AG20443 (cell line): ENCODE measurements at regions not wholly inside any gene's neighbourhood (a gene's known extent, or its start where the extent isn't known, plus 50 kb on each side); places are given as distances from the start of the nearest gene placed in this dataset.

ENCODE experiments used
- DNase-seq: peaks from one replicate; pipeline ENCODE4 v3.0.0; 2012; ENCODE audit warnings: low spot score, mixed read lengths

DNA sequence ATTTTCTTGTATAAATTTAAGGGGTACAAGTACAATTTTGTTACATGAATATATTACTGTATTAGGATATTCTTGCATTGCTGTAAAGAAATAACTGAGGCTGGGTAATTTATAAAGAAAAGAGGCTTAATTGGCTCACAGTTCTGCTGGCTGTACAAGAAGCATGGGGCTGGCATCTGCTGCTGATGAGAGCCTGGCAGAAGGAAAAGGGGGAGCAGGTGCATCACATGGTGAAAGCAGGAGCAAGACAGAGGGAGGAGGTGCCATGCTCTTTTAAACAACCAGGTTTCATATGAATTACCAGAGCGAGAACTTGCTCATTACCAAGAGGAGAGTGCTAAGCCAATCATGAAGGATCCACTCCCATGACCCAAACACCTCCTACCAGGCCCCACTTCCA lies 399.5 kb upstream of the RAB6C start:
- no peak for DNase-seq

DNA sequence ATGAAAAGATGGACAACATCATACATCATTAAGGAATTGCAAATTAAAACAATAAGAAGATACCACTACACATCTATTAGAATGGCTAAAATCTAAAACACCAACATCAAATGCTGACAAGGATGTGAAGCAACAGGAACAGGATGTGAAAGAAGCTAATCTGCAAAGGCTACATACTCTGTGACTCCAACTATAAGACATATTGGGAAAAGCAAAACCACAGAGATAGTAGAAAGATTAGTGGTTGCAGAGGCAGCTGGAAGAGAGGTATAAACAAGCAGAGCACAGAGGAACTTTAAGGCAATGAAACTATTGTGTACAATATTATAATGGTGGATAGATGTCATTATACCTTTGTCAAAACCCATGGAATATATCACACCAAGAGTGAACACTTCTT lies 393.7 kb upstream of the RAB6C start:
- DNase-seq: no peak

DNA sequence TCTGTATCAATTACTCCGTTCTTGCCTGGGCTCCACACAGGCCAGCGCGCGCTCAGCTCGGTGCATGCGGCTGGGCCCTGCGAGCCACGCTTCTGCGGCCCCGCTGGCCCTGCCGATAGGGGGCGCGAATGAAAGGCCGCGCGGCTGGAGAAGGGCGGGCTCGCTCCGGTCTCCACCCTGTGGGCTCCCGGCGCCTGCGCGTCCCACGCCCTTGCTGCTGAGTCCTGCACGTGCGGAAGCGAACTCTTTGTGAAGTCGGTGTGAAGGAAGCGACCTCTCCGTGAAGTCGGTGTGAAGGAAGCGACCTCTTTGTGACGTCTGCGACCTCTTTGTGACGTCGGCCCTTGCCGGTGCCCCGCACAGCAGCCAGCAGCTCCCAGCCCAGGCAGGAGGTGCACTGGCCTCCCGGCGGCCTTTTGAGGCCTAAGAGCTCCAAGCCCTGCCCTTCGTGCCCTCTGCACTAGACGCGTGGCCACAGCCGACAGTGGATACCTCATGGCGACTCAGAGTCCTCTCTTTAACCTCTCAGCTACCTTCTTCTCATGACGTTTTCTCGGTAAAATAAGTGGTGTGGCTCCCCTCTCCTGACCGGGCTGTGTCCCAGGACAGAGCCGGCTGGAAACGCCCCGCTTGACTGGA lies 391.9 kb upstream of the RAB6C start:
- DNase-seq: no peak

DNA sequence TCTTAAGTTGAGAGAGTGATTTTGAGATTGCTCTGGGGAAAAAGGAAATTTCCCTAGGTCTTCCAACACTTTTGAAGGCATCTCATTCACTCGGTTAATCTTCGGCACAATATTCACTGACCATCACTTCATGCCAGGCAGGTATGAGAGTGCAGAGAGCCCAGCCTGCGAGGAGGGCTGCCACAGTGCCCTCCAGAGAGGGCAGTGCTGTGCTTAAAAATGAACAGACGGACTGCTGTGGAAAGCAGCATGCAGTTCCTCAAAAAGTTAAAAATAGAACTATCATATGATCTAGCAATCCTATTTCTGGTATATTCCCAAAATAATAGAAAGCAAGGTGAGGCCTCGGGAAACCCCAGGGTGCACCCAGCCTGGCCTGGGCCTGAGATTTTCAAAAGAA lies 374.9 kb upstream of the RAB6C start:
- no peak for DNase-seq

DNA sequence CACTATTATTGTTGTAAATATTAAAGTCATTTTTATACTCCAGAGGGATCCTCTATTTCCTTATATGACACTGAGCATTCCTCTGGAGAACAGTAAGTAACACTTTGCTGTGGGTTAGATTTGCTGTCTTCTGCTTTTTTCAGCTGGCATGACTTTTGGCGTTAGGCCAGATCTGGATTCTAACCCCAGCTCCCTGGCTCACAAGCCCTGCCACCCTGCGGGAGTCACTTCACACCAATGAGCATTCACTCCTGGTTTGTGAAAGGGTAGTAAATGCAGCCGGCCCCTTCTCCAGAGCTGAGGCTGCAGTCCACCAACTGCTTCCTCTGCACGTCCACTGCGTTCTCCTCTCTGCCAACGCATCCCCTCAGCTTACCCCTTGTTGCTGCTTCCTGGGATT lies 373.8 kb upstream of the RAB6C start:
- no peak for DNase-seq

DNA sequence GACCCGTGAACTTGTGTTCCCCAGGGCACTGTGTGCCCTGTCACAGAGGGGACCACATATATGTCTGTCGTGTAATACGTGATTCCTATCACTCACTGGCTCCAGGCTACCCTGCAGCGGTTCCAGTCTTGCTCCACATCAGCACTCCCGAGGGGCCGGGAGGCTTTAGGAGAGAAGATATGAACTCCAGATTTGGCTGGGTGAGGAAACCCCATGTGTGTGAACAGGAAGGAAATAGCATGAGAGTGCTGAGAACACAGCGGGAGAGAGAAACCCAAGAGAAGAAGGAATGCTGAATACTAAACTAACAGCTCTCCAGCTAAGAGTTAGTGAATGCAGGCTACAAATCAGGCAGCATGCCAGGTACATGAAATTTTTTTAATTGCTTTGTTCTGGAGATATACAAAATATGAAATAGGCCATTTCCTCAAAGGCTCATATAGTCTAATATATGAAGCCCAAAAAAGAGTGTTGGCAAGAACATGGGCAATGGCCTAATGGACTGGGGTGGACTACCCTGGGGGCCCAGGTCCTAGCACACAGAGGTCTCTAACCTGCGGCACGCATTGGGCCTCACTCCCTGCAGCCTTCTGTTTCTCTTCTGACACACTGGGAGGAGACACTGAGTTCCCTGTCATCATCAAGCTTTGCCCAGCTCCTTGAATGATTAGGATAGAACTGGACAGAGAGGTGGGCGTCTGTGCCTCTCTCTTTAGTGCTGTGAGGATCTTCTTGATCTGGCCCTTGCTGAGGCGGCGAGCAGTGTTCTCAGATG lies 372.8 kb upstream of the RAB6C start:
- DNase-seq: no peak

DNA sequence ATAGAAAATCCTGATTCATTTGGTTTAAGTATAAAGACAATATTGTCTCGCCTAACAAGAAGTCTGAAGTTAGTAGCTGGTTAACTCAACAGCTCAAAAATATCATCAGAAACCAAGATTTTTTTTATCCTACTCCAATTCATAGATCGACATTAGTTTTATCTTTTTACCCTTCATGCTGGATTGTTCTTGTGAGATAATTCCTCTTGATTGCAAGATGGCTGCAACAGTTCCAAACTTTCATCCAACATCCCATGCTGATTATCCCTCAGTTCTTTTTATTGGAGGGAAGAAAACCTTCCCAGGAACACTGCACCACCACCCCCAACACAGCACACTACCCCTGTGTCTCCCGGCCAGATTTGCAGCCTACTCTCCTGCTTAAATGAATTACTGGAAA lies 370.2 kb upstream of the RAB6C start:
- no peak for DNase-seq

DNA sequence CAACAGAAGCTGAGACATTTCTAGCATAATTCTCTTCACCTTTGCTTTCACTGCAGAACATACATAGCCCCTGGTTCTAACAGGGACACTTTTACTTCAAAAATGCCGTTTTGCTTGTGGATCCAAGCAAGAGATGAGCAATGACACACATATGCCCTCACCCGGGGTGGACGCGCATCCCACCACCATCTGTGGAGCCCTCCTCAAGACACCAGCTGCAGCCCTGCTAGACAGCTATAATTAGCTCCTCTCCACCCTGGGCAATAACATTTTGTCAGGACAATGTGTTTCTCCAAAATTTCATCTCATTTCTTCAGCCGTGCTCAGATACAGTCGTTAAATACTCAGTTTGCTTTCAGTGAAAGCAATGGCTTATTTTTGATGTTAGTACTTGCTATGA lies 368.7 kb upstream of the RAB6C start:
- no peak for DNase-seq

DNA sequence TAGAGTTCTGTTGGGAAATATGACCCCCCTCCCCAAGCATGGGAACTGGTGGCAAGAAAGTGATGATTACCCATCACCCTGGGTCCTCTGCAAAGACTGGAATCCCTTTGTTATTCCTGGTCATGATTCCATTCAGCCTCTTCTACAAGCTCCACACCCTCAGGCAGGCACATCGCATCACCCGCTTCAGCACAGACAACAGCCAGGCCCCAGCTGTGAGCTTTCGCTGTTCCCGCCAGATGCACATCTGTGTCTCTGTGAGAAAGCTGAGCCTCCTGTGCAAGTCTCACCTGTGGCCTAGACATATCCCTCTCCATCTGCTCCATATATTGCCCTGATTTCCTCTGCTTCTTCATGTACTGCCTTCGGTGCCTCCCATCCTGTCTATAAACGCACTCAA lies 368.0 kb upstream of the RAB6C start:
- no peak for DNase-seq

DNA sequence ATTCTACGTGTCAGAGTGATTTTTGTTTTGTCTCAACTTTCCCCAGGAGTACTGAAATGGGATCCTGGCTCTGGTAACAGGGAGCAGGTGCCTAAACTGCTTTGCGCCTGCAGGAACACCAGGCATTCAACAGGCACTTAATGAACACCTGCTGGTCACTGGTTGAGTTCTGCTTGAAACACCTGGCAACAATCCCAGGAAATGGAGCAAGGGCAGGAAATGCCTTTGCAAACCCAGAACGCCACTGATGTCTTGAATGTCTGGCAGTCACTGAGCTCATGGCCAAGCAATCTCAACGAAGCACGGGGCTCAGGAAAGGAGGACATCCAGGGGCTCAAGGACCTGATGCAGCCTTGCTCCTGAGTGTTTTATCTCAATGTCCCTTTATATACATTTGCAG lies 360.0 kb upstream of the RAB6C start:
- no peak for DNase-seq

DNA sequence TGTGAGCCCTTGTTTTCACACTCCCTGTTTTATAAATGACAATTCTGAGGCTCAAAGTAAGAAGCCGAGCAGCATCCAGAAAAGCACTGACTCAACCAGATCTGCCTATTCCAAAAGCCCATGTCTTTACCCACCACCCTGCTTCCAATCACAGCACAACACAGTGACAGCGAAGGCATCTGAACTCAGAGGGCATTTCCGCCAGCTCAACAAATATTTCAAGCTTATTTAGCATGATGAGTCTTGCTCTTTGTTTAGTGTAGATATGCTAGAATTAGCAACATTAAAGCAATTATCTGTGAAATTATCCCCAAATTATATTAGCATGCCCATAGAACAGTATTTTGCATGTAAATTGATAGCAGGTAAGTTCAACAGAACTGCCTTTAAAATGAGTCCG lies 359.1 kb upstream of the RAB6C start:
- DNase-seq: no peak

DNA sequence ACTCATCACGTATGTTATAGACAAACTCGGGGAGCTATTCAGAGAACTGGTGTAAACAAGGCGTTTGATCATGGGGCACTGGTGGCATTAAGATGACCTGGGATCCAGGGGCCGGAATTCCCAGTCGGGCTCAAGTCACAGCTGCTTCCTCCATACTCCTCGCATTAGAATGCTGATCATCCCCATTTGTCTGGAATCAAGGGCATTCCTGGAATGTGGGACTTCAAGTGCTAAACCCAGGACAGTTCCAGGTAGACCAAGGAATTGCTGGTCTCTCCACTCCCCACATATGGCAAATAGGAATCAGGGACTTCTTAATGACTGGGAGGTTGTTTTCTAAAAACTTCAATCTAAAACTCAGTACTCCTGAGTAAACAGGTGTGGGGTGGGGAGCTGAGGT lies 355.7 kb upstream of the RAB6C start:
- DNase-seq: no peak

DNA sequence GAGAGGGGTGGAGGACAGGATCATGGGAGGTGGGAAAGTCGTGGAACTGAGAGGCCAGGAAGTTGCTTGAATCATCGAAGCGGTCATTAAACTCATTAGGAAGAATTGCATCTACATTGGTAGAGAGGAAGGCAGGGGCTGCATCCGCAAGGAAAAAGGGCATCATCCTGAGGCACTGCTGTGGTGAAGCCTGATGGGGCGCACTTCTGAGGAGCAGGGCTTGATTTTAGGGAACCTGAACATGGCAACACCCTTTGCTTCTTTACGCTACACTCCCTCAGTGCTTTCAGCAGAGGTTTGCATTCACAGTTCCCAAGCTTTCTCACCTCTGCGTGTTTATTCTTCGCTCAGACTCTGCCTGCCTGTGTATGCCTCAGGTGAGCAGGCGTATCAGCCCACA lies 352.0 kb upstream of the RAB6C start:
- no peak for DNase-seq

DNA sequence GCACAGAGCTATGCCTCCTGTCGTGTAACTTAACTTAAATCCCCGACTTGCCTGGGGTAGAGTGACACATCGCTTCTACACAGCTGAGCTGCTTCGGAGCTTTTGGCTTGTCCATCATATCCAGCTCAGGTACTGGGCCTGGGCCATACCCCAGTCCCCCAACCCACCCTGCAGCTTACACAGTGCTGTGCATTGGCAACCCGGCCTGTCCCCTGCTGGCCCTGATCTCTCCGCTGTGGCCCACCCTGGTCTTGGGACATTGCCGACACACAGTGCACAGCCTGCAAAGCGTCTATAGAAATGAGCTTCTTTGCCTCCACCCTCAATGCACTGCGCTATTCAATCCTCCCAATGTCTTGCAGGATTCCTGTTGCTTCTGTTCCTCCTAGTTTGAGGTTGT lies 342.8 kb upstream of the RAB6C start:
- DNase-seq: no peak

DNA sequence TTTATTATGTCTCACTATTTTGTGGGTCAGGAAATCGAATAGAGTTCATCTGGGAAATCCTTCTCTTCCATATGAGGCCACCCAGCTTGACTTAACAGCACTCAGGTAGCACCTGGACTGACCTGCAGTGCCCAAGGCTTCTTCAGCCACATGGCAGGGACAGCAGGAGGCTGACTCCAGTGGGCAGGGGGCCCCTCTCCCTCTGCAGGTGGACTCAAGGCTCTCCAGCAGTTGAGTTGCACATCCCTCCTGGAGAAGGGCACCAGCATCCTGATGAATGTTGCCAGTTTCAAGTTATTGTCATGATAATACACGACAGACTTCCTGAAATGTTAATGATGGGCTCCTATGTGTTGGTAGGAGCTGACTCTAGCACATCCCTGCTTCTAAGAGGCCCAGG lies 338.1 kb upstream of the RAB6C start:
- DNase-seq: no peak

DNA sequence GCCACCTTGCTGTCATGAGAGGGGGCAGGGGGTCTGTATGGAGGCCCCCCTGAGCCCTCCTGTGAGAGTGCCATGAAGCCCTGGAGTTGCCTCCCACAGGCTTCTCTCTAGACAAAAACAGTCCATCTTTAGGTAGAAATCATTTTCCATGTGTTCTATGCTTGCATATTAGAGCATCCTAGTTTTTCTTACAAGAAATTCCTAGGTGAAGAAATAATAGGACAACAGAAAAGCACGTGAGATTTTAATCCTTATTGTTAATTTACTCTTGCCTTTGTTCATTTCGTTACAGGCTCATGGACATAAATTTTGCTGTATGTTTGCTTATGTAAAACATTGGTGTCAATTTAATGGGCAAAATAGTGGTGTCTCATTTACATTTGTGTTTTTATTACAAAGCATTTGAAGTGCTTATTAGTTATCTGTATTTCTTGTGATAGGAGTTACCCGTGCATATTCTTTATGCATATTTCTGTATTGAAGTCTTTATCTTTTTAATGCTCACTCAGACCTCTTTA lies 336.9 kb upstream of the RAB6C start:
- DNase-seq: no peak

DNA sequence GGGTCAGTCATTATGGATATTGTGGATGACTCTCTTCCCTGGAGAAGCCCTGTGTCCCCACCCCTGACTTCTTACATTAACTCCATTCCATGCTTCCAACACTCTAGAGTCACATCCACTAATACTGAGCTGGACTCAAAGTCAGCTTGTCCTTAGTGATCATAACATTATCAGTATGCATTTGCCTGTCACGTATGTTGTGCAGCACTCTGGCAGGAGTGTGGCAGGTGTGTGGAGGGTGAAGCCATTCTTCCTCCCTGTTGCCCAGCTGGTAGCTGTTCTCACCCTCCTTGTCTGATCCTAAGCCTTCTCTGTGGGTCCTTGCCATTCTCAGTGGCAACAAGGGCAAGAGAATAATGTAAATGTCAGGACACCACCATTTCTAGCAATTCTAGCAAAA lies 334.1 kb upstream of the RAB6C start:
- DNase-seq: no peak

DNA sequence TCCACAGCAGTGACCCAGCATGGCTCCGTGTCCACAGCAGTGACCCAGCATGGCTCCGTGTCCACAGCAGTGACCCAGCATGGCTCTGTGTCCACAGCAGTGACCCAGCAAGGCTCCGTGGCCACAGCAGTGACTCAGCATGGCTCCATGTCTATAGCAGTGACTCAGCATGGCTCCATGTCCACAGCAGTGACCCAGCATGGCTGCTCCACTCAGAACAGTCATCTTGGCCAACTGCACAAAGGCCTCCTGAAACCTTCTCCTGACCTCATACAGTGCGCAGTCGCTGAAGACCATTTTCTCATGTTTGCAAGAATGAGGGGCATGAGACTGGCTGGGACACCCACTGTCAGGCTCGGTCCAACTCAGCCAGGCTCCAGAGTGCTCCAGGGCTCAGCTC lies 333.4 kb upstream of the RAB6C start:
- DNase-seq: no peak

DNA sequence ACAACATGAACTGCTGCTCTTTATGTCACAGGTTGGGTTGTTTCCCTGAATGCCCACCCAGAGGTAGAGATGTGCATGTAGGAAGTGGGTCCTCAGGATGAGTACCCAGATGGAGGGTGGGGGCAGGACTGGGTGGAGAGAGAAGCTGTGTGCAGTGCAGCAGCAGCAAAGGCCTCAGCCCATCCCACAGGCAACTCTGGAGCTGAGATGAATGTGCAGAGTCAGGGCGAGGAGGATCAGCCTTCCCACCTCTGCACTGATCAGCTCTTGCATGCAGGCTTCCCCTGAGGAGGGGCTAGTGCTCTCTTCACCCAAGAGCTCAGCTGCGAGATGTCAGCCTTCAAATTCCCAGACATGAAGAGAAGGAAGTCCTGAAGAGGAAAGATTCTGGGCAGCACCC lies 326.2 kb upstream of the RAB6C start:
- DNase-seq: no peak

DNA sequence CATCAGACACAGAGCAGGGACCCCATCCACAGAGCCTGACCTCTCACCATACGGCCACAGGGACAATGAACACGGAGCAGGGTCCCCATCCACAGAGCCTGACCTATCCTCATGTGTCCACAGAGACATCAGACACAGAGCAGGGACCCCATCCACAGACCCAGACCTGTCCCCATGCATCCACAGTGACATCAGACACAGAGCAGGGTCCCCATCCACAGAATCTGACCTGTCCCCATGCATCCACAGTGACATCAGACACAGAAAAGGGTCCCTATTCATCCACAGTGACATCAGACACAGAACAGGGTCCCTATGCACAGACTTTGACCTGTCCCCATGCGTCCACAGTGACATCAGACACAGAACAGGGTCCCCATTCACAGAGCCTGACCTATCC lies 325.1 kb upstream of the RAB6C start:
- DNase-seq: no peak

DNA sequence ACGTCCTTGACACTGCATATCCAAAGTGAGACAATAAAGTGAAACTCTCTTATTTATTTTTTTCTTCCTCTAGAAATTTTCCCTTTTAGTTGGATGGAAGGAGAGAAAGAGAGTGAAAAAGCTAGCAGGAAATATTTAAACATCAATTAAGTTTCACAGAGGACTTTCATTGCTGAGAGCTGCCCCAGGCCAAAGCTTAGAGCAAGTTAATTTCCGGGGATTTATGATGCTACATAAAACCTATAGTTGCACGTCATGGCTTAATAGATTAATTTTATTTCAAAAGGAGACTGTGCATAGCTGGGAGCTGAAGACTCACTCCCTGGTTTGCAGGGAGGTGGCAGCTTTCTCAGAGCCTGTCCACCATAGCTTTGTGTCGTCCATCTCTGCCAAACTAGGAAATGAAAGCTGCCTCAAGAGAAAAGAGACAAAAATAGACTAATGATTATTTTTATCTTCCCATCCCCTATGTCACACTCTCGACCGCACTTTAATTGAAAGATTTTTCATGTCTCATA lies 323.3 kb upstream of the RAB6C start:
- DNase-seq: no peak

DNA sequence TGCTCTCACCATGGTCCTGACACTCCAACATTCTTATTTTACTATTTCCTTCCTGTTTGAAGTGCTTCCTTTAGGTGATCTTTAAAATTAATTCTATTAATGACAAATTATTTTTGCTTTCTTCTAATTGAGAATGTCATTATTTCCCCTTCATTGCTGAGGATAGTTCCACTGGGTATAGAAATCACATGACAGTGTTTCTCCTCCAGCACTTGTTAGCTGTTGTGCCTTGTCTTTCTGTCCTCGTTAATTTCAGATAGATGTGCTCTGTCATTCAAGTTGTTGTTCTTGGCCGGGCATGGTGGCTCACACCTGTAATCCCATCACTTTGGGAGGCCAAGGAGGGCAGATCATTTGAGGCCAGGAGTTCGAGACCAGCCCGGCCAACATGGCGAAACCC lies 321.0 kb upstream of the RAB6C start:
- DNase-seq: no peak

DNA sequence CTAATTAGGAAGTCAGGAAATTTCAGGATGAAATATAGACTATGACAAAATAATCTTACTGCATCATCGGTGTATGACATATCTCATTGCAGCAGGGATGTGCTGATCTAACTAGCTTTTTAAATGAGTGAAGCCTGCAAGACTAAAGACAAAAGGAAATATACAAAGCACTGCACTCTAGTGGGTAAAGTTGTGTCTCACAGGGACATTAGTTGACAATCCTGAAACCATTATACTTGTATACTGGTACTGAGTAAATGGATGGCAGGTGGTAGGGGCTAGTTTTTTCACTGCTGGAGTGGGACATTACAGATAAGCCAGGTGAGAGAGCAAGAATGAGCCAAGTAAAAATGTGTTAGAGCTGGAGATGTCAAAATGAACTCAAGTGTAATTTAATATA lies 317.5 kb upstream of the RAB6C start:
- DNase-seq: no peak

DNA sequence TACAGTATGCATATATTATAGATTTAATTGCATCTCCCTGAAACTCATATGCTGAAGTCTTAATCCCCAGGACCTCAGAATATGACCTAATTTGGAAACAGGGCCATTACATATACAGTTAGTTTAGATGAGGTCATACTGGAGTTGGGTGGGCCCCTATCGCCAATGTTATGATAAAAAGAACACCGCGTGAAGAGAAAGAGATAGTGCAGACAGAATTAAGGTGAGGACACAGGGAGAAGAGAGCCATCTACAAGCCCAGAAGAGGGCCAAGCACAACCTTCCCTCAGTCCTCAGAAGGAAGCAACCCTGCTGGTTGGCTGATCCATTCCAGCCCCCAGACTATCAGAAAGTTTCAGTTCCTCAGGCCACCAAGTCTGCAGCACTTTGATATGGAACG lies 311.9 kb upstream of the RAB6C start:
- DNase-seq: no peak
